ENCODE measurements at regions not wholly inside any gene's neighbourhood (a gene's known extent, or its start where the extent isn't known, plus 50 kb on each side); places are given as distances from the start of the nearest gene placed in this dataset.

DNA sequence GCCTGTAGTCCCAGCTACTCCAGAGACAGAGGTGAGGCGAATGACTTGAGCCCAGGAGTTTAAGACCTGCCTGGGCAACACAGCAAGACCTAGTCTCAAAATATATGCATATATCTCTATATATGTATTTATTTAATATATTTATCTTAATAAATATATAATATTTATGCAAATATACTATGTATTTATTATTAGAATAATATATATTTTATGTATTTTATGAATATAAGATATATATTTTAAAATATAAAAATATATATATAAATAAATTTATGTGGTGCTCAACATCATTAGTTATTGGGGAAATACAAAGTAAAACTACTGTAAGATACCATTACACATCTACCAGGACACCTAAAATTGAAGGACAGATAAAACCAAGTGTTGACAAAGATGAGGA, 58.1 kb upstream of the IPO5 start:
- TF ChIP-seq, protein P1, sequence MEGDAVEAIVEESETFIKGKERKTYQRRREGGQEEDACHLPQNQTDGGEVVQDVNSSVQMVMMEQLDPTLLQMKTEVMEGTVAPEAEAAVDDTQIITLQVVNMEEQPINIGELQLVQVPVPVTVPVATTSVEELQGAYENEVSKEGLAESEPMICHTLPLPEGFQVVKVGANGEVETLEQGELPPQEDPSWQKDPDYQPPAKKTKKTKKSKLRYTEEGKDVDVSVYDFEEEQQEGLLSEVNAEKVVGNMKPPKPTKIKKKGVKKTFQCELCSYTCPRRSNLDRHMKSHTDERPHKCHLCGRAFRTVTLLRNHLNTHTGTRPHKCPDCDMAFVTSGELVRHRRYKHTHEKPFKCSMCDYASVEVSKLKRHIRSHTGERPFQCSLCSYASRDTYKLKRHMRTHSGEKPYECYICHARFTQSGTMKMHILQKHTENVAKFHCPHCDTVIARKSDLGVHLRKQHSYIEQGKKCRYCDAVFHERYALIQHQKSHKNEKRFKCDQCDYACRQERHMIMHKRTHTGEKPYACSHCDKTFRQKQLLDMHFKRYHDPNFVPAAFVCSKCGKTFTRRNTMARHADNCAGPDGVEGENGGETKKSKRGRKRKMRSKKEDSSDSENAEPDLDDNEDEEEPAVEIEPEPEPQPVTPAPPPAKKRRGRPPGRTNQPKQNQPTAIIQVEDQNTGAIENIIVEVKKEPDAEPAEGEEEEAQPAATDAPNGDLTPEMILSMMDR (conservative IDR thresholded peaks at IDR 0.05 in 1 of 2, IDR thresholded peaks at IDR 0.05 in 1 of 2; ENCODE audit: extremely low read depth in 1 of 2, insufficient read depth in 1 of 2, low read depth in 1 of 2, low read length in 2 of 2), result no peak
- no peak for TF ChIP-seq EZH2 (IDR thresholded peaks at IDR 0.05; ENCODE audit: borderline replicate concordance, low read length)
